GM06990 (cell line): ENCODE measurements at regions not wholly inside any gene's neighbourhood (a gene's known extent, or its start where the extent isn't known, plus 50 kb on each side); places are given as distances from the start of the nearest gene placed in this dataset.

ENCODE experiments used
- DNase-seq: peaks from one replicate; pipeline ENCODE4 v3.0.0-alpha.2; 2011; ENCODE audit not compliant: insufficient read length; ENCODE audit errors: extremely low read depth
- H3K27me3 ChIP-seq: replicated peaks from 2 replicates; pipeline ENCODE4 v1.6.0; 2011; ENCODE audit warnings: low read length; ENCODE audit not compliant: control insufficient read depth, insufficient read depth
- H3K36me3 ChIP-seq: 2 replicates; pipeline ENCODE4 v1.5.1; 2011; ENCODE audit warnings: low read length; ENCODE audit not compliant: control insufficient read depth, insufficient read depth
- H3K4me3 ChIP-seq: replicated peaks from 2 replicates; pipeline ENCODE4 v1.5.1; 2011; ENCODE audit warnings: low read depth, mild to moderate bottlenecking, control low read depth, low read length
- CTCF ChIP-seq: IDR thresholded peaks from 2 replicates; pipeline ENCODE4 v1.5.1; 2011; ENCODE audit warnings: low read length, control low read depth, mild to moderate bottlenecking, inconsistent platforms; ENCODE audit not compliant: insufficient read depth, poor library complexity, severe bottlenecking

DNA sequence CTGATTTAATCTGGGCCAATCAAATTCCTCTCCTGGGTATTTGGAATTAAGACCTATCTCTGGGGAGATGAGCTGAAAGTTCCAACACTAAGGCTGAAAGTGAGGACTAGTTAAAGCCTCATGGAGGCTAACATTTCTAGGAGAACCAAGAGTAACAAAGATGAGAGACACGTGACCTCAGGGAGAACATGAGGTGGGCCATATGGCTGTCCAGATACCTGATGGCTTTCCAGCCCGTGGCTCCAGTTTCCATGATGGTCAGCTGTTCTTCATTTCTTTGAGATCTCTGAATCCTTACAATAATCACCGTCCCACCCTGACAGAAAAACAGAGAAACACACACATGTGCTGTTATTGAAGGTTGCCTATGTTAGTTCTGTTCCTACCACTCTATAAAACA is 66.1 kb downstream of the LEPR start:
- no peak for DNase-seq
- Histone ChIP-seq H3K4me3 (no peak overlapping the region), H3K36me3 (no peaks in the 10 kb centered on the region), H3K27me3 (no peaks in the 10 kb centered on the region)
- no peak for TF ChIP-seq CTCF

DNA sequence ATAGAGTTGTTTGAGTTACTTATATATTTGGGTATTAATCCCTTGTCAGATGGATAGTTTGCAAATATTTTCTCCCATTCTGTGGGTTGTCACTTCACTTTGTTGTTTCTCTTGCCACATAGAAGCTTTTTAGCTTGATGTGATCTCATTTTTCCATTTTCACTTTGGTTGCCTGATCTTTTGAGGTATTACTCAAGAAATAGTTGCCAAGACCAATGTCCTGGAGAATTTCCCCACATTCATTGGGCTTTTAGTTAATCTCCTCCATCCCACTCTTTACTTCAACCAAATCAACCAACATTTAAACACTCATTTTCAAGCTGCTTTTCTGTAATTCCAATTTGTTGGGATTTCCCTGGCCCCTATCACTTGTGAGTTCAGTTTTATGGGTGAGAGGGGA is 69.0 kb downstream of the LEPR start:
- Histone ChIP-seq H3K4me3 (no peak overlapping the region), H3K27me3 (no peaks in the 10 kb centered on the region), H3K36me3 (no peaks in the 10 kb centered on the region)
- TF ChIP-seq CTCF = no peak
- DNase-seq = no peak

DNA sequence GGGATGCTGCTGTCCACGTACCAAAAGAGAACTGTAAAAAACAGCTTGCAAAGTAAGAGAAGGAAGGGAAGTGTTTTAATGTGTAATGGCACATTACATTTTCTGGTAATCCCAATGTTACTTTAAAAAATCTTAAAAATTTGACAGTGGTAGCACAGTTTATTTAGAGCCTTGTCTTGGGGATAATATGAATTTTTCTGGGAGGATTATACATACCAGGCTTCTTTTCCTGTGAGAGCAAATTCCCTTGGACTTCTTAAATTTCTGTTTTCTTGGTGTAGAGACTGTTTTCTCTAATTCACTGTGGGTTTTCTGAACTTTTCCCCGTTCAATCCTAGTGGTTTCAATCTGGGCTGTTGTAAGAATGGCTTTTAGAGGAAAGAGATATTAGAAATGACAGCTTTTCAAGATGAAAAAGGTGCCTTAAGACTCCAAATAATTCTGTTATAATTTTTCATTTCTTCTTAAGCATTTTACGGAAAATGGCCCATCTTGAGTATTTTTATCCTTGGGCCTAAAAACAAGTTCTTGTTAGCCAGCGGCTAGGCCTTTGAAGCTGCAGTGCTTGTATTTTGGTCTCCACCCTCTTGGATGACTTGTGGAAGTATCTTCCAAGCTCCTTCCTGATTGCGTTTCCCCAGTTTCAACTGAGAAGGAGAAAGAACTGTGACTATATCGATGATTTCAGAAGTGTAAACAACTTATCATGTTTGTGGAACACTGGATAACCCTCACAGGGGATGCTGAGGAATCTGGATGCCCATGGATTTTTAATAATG is 70.0 kb downstream of the LEPR start:
- Histone ChIP-seq H3K27me3 (no peaks in the 10 kb centered on the region), H3K36me3 (no peaks in the 10 kb centered on the region), H3K4me3 (no peak overlapping the region)
- no peak for DNase-seq
- TF ChIP-seq CTCF = no peak

GRCh38 chr1:65491472-65491871 is 71.0 kb downstream of the LEPR start:
- Histone ChIP-seq H3K4me3 (no peak overlapping the region), H3K27me3 (no peaks in the 10 kb centered on the region), H3K36me3 (no peaks in the 10 kb centered on the region)
- no peak for TF ChIP-seq CTCF
- DNase-seq = no peak

DNA sequence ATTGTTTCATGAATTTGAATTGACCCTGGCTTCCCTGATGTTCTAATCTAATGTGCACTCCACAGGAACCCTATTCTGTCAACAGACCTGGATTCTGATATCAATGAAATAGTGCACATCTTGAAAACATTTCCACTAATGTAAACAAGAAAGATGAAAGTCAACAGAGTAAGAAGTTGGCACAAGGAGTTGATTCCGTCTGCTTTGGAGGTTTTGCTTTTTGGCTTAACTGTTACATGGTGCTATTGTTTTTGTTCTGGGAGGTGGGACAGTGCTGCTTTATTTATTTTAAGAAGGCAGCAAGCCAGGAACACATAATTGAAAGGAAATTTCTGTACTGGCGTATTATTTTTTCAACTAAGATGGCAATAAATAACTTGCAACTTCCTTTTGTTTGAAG is 73.3 kb downstream of the LEPR start:
- Histone ChIP-seq H3K4me3 (no peak overlapping the region), H3K27me3 (no peaks in the 10 kb centered on the region), H3K36me3 (no peaks in the 10 kb centered on the region)
- no peak for DNase-seq
- no peak for TF ChIP-seq CTCF

DNA sequence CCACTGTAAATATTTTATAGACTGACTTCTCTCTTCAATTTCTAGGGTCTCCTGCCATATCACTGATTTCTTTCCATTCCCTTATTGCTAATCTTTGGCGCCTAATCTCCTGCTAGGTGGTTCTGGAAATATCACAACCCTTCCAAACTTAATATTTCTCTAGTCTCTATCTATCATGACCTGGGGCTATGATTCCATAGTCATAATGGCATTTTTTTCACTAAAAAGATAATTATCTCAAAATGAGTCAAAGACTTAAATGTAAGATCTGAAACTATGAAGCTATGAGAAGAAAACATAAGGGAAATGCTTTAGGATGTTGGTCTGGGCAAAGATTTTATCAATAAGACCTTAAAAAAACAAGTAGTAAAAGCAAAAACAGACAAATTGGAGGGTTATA is 74.2 kb downstream of the LEPR start:
- no peak overlapping the region for H3K4me3 ChIP-seq
- TF ChIP-seq CTCF = no peak
- no peaks in the 10 kb centered on the region for H3K27me3 ChIP-seq
- H3K36me3 ChIP-seq = no peaks in the 10 kb centered on the region
- no peak for DNase-seq
